ENCODE measurements at regions not wholly inside any gene's neighbourhood (a gene's known extent, or its start where the extent isn't known, plus 50 kb on each side); places are given as distances from the start of the nearest gene placed in this dataset.

DNA sequence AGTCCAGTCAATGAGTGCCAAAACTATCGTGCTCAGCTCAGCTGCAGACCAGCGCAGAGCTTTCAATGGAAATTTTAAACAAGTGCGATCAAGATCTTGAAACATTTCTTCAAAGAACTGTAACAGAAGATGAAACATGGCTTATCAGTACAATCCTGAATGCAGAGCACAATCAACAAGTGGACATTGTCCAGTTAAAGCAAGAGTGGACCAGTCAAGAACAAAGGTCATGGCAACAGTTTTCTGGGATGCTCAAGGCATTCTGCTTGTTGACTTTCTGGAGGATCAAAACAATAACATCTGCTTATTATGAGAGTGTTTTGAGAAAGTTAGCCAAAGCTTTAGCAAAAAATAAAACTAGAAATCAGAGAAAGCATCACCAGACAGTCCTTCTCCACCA is 374.2 kb downstream of the SETD4 start:
- H3K36me3 Mint-ChIP-seq: no peaks in the 10 kb centered on the region
- no peak overlapping the region for H3K4me3 Mint-ChIP-seq
- H3K4me1 Mint-ChIP-seq (ENCODE audit: low read depth): no peaks in the 10 kb centered on the region
- H3K27me3 Mint-ChIP-seq: peaks cover 11% of the 10 kb centered on the region
- no peak overlapping the region for H3K27ac Mint-ChIP-seq
- H3K9me3 Mint-ChIP-seq (ENCODE audit: low read depth): no peaks in the 10 kb centered on the region

DNA sequence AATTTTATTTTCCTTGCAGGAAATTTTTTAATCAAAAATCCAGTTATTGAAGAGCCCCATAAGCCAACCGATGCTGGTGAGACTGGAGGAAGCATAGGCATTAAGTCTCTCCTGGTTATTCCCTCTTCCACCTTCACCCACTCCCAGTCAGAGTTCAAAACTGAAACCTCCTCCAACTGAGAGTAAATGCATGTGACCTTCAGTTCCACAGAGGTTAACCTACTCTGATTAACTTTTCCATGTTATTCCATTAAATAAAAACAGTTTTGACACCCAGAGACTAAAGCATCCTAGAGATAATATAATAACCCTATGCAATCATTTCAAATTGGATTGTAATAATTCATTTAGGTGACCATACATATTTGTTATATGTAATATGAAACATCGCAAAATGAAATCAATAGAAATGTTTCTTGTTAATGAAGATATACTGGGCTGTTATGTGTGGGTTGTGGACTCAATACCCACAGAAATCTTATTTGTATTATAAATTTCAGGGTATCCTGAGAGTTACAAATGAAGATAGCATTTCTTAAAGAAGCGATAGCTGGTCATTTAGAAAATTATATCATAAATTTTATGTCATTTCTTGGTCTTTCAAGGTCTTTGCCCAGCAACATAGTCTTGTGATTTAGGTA is 376.5 kb downstream of the SETD4 start:
- Mint-ChIP-seq H3K27ac (no peak overlapping the region), H3K36me3 (no peaks in the 10 kb centered on the region), H3K4me1 (ENCODE audit: low read depth) (no peaks in the 10 kb centered on the region), H3K4me3 (no peak overlapping the region), H3K9me3 (ENCODE audit: low read depth) (no peaks in the 10 kb centered on the region), H3K27me3 (peaks cover 8% of the 10 kb centered on the region)

DNA sequence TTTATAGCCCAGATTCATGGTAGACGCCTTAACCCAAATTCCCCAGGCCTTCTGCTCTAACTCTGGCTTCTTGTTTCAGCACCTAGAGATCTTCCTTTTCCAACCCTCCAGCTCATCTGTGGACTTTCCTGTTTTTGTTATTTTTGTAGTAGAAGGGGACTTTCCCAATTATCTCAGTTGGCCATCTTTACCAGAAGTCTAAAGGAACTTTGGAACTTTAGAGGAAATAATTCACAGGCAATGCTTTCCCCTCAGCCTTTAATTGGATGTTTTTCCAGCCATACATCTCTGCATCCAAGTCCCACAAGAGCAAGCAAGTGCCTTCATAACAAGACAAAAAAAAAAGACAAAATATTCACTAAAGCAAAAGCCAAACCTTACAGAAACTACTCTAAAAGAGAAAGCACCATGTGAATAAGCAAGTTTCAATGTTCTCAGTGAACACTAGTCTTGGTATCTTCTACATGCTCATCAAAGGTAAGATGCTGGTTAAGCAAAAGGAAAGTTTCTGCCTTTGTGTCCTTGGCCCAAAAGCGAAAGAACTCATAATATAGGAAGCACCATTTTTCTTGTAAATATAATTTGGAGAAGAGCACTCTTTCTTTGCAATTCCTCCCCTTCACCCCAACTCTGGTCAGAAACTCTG is 377.3 kb downstream of the SETD4 start:
- Mint-ChIP-seq H3K4me3 (no peak overlapping the region), H3K9me3 (ENCODE audit: low read depth) (no peaks in the 10 kb centered on the region), H3K27ac (no peak overlapping the region), H3K36me3 (no peaks in the 10 kb centered on the region), H3K27me3 (peaks cover 7% of the 10 kb centered on the region), H3K4me1 (ENCODE audit: low read depth) (no peaks in the 10 kb centered on the region)

DNA sequence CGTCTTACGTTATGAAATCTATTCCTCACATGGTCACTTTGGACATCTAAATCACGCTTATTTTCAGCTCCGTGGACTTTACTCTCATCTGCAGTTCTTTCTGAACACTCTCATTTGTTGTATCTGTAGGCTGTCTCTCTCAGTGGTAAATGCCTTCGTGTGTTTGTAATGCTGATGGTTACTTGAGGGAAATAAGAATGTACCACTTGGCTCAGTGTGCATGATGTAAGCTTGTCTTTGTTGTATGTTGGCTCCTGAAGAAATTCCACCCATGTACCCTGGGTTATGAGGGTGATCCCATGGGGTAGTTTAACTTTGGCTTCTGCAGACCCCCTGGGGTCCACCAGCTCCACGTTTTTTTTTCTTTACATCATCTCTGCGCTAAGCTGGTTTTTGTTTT is 378.4 kb downstream of the SETD4 start:
- no peaks in the 10 kb centered on the region for H3K36me3 Mint-ChIP-seq
- H3K27me3 Mint-ChIP-seq: peaks cover 3% of the 10 kb centered on the region
- no peak overlapping the region for H3K4me3 Mint-ChIP-seq
- no peak overlapping the region for H3K27ac Mint-ChIP-seq
- H3K4me1 Mint-ChIP-seq (ENCODE audit: low read depth): no peaks in the 10 kb centered on the region
- H3K9me3 Mint-ChIP-seq (ENCODE audit: low read depth): no peaks in the 10 kb centered on the region

DNA sequence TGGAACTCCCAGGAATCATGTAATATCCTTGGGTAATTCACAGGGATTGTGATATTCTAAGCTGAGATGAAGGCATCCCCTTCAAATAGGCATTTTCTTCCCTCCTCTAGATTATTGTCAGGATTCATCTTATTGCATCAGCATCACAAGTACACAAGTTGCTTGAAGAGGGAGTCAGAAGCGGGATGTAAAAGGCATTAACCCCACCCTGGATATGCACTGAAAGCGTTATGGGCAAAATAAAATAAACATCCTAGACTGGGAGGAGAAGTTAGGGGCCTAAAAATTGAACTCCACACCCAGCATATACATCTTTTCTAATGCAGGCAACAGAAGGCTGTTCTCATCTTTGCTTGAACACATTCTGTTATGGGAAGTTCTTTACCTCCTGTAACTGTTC is 381.2 kb downstream of the SETD4 start:
- Mint-ChIP-seq H3K36me3 (no peaks in the 10 kb centered on the region), H3K9me3 (ENCODE audit: low read depth) (no peaks in the 10 kb centered on the region), H3K27me3 (peaks cover 6% of the 10 kb centered on the region), H3K27ac (no peak overlapping the region), H3K4me3 (no peak overlapping the region), H3K4me1 (ENCODE audit: low read depth) (no peaks in the 10 kb centered on the region)

DNA sequence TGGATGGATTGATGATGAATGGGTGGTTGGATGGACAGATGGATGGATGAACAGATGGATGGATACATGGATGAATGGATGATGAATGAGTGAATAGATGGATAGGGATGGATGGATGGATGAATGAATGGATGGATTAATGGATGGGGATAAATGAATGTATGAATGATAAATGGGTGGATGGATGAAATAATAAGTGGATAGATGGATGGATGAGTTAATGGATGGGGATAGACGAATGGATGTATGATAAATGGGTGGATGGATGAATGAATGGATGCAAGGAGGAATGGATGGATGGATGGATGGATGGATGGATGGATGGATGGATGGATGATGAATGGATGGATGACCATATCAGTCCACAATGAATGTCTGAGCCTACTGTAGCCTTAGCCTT is 381.9 kb downstream of the SETD4 start:
- Mint-ChIP-seq H3K27me3 (peaks cover 6% of the 10 kb centered on the region), H3K9me3 (ENCODE audit: low read depth) (no peaks in the 10 kb centered on the region), H3K4me3 (no peak overlapping the region), H3K27ac (no peak overlapping the region), H3K36me3 (no peaks in the 10 kb centered on the region), H3K4me1 (ENCODE audit: low read depth) (no peaks in the 10 kb centered on the region)

DNA sequence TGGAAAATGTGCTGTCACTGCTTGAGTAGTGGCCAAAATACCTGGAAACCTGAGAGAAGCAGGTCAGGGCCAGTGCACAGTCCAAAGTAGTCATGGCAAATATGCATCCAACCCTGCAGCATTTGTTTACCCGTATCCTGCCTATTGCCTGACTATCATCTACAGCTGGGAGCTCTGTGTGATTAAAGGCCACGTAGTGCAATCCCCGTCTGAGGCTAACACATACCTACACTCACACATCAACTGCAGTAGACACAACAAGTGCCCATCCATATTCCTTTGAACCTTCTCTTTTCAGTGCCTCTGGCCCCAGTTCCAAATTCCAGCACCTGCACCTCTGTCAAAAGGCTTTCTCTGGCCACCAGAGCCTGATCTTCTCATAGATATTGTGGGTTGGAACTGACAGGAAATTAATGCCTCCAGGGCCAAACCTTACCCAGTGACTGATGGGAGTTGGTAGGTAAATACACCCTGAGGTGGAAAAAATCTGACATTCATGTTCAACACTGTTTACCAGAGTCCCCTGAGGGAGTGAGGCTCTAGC is 383.0 kb downstream of the SETD4 start:
- Mint-ChIP-seq H3K4me1 (ENCODE audit: low read depth) (no peaks in the 10 kb centered on the region), H3K9me3 (ENCODE audit: low read depth) (no peaks in the 10 kb centered on the region), H3K27ac (no peak overlapping the region), H3K36me3 (no peaks in the 10 kb centered on the region), H3K27me3 (peaks cover 6% of the 10 kb centered on the region), H3K4me3 (no peak overlapping the region)

DNA sequence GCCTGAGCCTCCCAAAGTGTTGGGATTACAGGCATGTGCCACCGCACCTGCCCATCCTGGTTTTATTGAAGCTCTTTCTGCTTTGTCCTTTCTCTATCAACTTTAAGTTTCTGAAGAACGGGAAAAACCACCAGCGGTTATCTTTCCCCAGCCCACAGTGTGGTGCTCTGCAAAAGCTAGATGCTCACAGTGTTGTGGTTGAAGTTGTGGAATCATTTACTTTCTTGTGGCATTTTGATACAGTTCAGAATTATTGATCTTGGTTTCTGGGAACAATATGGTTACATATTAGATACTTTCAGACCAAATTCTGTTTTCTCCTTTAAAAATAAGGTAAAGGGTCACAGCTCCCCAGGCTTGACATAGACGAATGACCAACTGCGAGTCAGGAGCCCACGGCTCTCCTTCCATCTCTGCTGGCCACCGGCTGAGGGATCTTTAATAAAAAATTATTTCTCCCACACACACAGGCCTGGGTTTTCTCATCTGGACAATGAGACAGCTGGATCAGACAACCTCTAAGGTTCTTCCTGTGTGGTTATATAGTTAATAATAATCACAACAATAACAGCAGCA is 385.3 kb downstream of the SETD4 start:
- peaks cover 5% of the 10 kb centered on the region for H3K27me3 Mint-ChIP-seq
- no peak overlapping the region for H3K4me3 Mint-ChIP-seq
- no peaks in the 10 kb centered on the region for H3K9me3 Mint-ChIP-seq (ENCODE audit: low read depth)
- no peak overlapping the region for H3K27ac Mint-ChIP-seq
- H3K36me3 Mint-ChIP-seq: no peaks in the 10 kb centered on the region
- no peaks in the 10 kb centered on the region for H3K4me1 Mint-ChIP-seq (ENCODE audit: low read depth)

DNA sequence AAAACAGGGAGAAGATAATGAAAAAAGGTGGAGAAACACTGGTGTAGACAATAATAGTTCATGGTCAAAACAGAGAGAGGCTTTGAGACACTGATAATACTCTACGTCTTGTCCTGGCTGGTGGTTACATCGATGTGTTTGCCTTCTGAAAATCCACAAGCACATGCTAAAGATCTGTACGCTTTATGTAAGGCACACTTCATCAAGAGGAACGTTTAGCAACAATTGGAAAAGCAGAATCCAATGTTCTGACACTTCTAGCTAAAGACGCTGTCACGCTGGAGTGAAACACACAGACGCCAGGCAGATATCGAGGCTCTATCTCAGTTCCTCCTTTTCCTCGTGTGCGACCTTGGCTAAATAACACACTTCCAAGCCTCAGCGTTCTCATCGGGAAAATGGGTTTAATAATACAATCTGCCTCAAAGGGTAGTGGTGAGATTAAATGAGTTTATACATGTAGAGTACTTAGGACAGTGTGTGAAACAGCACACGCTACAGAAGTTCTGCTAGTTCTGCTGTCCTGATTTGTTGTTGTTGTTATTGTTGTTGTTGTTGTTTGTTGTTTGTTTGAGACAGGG is 386.1 kb downstream of the SETD4 start:
- H3K4me3 Mint-ChIP-seq: no peak overlapping the region
- H3K27ac Mint-ChIP-seq: no peak overlapping the region
- no peaks in the 10 kb centered on the region for H3K36me3 Mint-ChIP-seq
- H3K4me1 Mint-ChIP-seq (ENCODE audit: low read depth): no peaks in the 10 kb centered on the region
- H3K27me3 Mint-ChIP-seq: peaks cover 5% of the 10 kb centered on the region
- H3K9me3 Mint-ChIP-seq (ENCODE audit: low read depth): no peaks in the 10 kb centered on the region

DNA sequence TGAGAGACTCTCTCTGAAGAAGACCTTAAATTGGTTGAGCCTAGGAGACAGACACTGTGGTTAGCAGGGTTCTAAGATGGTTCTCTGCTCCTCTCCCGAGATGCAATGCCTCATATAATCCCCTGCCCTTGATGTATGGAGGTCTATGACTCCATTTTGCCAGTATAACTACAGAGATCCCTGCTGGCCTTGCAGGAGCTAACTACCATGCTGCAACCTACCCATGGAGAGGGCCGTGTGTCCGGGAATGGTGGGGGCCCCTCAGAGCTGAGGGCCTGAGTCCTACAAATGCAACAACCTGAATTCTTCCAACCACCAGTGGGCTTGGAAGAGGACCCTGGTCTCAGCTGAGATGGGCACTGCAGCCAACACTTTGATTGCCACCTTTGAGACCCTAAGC is 388.0 kb downstream of the SETD4 start:
- Mint-ChIP-seq H3K36me3 (no peaks in the 10 kb centered on the region), H3K27me3 (peaks cover 6% of the 10 kb centered on the region), H3K4me3 (no peak overlapping the region), H3K4me1 (ENCODE audit: low read depth) (no peaks in the 10 kb centered on the region), H3K27ac (no peak overlapping the region), H3K9me3 (ENCODE audit: low read depth) (no peaks in the 10 kb centered on the region)

DNA sequence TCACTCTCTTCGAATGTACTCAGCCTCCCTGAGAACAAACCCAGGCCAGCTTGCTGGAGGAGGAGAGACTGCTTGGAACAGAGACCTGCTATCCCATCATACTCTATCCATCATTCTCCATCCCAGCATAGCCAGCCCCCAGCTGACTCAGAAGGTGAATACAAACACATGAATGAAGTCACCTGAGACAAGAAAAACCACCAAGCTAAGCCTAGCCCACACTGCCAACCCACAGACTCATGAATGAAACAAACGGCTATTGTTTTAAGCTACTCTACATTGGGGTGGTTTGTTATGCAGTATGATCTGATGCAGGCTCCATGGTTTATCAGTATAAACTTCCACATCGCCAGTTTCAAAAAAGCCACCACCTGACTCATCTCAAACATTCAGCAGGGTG is 395.6 kb downstream of the SETD4 start:
- Mint-ChIP-seq H3K9me3 (ENCODE audit: low read depth) (no peaks in the 10 kb centered on the region), H3K27me3 (peaks cover 2% of the 10 kb centered on the region), H3K36me3 (no peaks in the 10 kb centered on the region), H3K4me1 (ENCODE audit: low read depth) (no peaks in the 10 kb centered on the region), H3K4me3 (no peak overlapping the region), H3K27ac (no peak overlapping the region)

DNA sequence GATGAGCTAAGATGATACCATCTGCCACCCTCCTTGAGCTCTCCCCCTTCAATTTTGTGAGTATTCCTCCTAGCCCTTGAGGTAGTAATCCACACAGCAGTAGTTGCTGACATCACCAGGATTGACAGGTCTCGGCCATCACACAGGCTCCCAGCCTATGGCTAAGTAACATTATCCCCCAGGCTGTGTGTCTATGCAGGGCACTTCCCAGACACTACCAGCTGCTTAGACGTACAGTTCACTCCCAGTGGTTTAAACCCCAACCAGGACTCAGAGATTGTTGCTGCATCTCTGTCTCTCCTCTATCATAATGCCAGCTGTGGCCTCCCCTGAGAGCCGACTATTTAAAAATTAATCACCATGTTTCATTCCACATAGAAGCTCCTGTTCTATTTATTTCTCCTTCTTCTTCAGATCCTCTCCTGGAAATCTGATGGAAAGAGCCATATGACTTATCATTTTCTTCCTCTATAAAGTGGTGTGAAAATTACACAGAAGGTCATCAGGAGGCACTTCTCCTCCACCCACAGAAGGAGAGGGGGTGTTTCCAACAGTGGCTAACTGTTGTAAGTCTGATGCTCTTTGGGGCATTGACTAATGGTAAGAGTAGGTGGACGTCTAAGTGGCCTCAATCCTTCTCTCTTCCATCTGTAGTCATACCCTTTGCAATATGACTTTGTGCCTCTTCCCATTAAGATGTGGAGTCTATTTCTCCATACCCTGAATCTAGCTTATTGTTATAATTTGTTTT is 396.3 kb downstream of the SETD4 start:
- peaks cover 2% of the 10 kb centered on the region for H3K27me3 Mint-ChIP-seq
- H3K27ac Mint-ChIP-seq: no peak overlapping the region
- H3K4me3 Mint-ChIP-seq: no peak overlapping the region
- no peaks in the 10 kb centered on the region for H3K36me3 Mint-ChIP-seq
- H3K4me1 Mint-ChIP-seq (ENCODE audit: low read depth): no peaks in the 10 kb centered on the region
- H3K9me3 Mint-ChIP-seq (ENCODE audit: low read depth): no peaks in the 10 kb centered on the region

DNA sequence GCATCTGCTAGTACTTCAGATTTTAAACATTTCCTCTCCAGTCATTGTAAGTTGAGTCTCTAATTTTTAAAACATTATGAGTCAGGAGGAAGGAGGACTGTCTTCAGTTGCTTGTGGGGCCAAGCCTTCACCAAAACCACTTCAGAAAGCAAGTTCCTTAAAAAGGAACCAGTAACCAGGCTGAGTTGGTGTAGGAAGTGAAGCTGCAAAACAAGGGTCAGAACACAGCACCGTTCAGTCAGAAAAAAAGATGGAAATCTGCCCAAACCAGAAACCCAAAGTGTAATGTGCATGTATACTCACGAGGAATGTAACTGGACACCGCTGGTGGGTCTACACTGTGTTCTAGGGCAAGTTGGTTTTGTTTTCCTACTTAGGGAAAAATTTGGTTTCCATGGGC is 402.1 kb downstream of the SETD4 start:
- Mint-ChIP-seq H3K4me1 (ENCODE audit: low read depth) (peaks cover 11% of the 10 kb centered on the region), H3K27me3 (no peaks in the 10 kb centered on the region), H3K4me3 (no peak overlapping the region), H3K27ac (no peak overlapping the region), H3K36me3 (no peaks in the 10 kb centered on the region), H3K9me3 (ENCODE audit: low read depth) (no peaks in the 10 kb centered on the region)

DNA sequence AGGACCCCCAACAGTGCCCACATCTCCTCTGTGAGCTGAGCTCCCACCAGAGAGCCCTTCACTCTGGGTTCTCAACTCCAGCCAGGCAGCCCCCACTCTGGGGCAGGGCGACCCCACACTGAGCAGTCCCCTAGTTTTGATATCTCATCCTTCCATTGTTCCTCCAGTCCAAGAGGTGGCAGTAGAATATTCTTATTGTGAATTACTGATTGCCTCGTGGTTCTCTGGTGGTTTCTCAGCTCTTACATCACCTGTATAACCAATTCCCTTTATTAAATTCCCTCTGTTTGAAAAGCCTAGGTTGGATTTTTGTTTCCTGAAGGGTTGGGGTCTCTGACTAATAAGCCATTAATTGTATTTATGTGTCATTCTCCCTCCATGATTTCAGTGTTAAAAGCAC is 407.5 kb downstream of the SETD4 start:
- peaks cover 4% of the 10 kb centered on the region for H3K4me1 Mint-ChIP-seq (ENCODE audit: low read depth)
- H3K27ac Mint-ChIP-seq: no peak overlapping the region
- no peaks in the 10 kb centered on the region for H3K9me3 Mint-ChIP-seq (ENCODE audit: low read depth)
- H3K27me3 Mint-ChIP-seq: peaks cover 2% of the 10 kb centered on the region
- H3K4me3 Mint-ChIP-seq: no peak overlapping the region
- H3K36me3 Mint-ChIP-seq: no peaks in the 10 kb centered on the region

DNA sequence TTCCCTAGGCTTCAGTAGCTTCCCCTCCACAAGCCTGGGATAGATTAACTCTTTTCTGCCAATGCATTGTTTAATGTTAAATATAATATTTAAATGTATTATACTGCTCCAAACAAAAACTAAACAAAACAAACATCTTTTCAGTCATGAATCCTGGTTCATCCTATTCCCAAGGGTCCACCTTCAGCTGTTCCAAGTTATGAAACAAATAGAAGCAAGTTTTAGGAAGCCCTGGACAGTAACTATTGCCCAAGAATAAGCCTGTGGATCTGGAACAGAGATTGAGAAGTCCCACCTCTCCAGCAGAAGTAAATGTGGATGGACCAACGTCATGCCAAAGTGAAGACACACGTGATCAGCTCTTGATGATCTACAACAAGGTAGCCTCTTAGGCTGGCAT is 408.1 kb downstream of the SETD4 start:
- Mint-ChIP-seq H3K27ac (no peak overlapping the region), H3K27me3 (peaks cover 2% of the 10 kb centered on the region), H3K4me1 (ENCODE audit: low read depth) (no peaks in the 10 kb centered on the region), H3K4me3 (no peak overlapping the region), H3K36me3 (no peaks in the 10 kb centered on the region), H3K9me3 (ENCODE audit: low read depth) (no peaks in the 10 kb centered on the region)

All from activated naive CD8-positive, alpha-beta T cell (primary cell).